GM23338 (cell line): ENCODE measurements at regions not wholly inside any gene's neighbourhood (a gene's known extent, or its start where the extent isn't known, plus 50 kb on each side); places are given as distances from the start of the nearest gene placed in this dataset.

ENCODE experiments used
- ATAC-seq: fragments of 200-7000 bp; cut with Tn5 transposase; 3 replicates; pipeline ENCODE4 v1.9.1; 2020
- DNase-seq: peaks from one replicate; pipeline ENCODE4 v3.0.0-alpha.2; 2015; ENCODE audit warnings: low spot score
- H2AFZ ChIP-seq: fragments of 200-600 bp; sonication (generic); 2 replicates; pipeline ENCODE4 v1.8.0; 2016; ENCODE audit warnings: antibody characterized with exemption, mild to moderate bottlenecking, moderate library complexity
- H3F3A ChIP-seq: fragments of 200-600 bp; sonication (generic); replicated peaks from 2 replicates; pipeline ENCODE4 v1.8.0; 2017; ENCODE audit warnings: antibody characterized with exemption, mixed run types, low read depth
- H3K27ac ChIP-seq: fragments of 200-600 bp; sonication (generic); 2 replicates; pipeline ENCODE4 v1.6.1; 2016; ENCODE audit warnings: low read depth
- H3K27me3 ChIP-seq: fragments of 200-600 bp; sonication (generic); 2 replicates; pipeline ENCODE4 v1.8.0; 2016; ENCODE audit warnings: mild to moderate bottlenecking, mixed run types, moderate library complexity; ENCODE audit not compliant: insufficient read depth
- H3K36me3 ChIP-seq: fragments of 200-600 bp; sonication (generic); 2 replicates; pipeline ENCODE4 v1.8.0; 2016; ENCODE audit warnings: mild to moderate bottlenecking; ENCODE audit not compliant: insufficient read depth
- H3K4me1 ChIP-seq: fragments of 200-600 bp; sonication (generic); 2 replicates; pipeline ENCODE4 v1.8.0; 2016; ENCODE audit warnings: mild to moderate bottlenecking, moderate library complexity; ENCODE audit not compliant: insufficient read depth
- H3K4me2 ChIP-seq: fragments of 200-600 bp; sonication (generic); 2 replicates; pipeline ENCODE4 v1.7.1; 2017; ENCODE audit warnings: mixed run types
- H3K4me3 ChIP-seq: fragments of 200-600 bp; sonication (generic); 2 replicates; pipeline ENCODE4 v1.6.1; 2016; ENCODE audit warnings: mixed run types
- H3K79me2 ChIP-seq: fragments of 200-600 bp; sonication (generic); replicated peaks from 2 replicates; pipeline ENCODE4 v1.8.0; 2017; ENCODE audit warnings: mild to moderate bottlenecking; ENCODE audit not compliant: insufficient read depth
- H3K9me2 ChIP-seq: fragments of 200-600 bp; sonication (generic); 2 replicates; pipeline ENCODE4 v1.8.0; 2017; ENCODE audit not compliant: insufficient read depth
- H4K20me1 ChIP-seq: fragments of 200-600 bp; sonication (generic); replicated peaks from 2 replicates; pipeline ENCODE4 v1.8.0; 2017; ENCODE audit warnings: mild to moderate bottlenecking; ENCODE audit not compliant: insufficient read depth
- H3K27ac Mint-ChIP-seq: 2 replicates; pipeline ENCODE4 v1.8.0; 2020; ENCODE audit warnings: inconsistent platforms, mild to moderate bottlenecking, moderate library complexity, mixed read lengths
- H3K27me3 Mint-ChIP-seq: 3 replicates; pipeline ENCODE4 v1.8.0; 2022; ENCODE audit warnings: low read depth, mild to moderate bottlenecking, moderate library complexity, mixed read lengths, inconsistent platforms; ENCODE audit not compliant: insufficient read depth, poor library complexity
- H3K36me3 Mint-ChIP-seq: 3 replicates; pipeline ENCODE4 v1.8.0; 2021; ENCODE audit warnings: low read depth, mild to moderate bottlenecking, inconsistent platforms, moderate library complexity, mixed read lengths
- H3K4me1 Mint-ChIP-seq: 3 replicates; pipeline ENCODE4 v1.8.0; 2020; ENCODE audit warnings: mild to moderate bottlenecking, inconsistent platforms, mixed read lengths
- H3K4me3 Mint-ChIP-seq: 3 replicates; pipeline ENCODE4 v1.8.0; 2021; ENCODE audit warnings: moderate library complexity, mild to moderate bottlenecking, inconsistent platforms, mixed read lengths
- H3K9me3 Mint-ChIP-seq: 3 replicates; pipeline ENCODE4 v1.8.0; 2020; ENCODE audit warnings: moderate library complexity, mild to moderate bottlenecking, inconsistent platforms, mixed read lengths
- CREB1 ChIP-seq: fragments of 250-450 bp; sonication (Bioruptor Pico); IDR thresholded peaks from 2 replicates; pipeline ENCODE4 v1.5.0; 2020; ENCODE audit warnings: low read depth, mild to moderate bottlenecking, moderate library complexity
- CTCF ChIP-seq, 2 experiments: fragments of 200-600 bp in 1 of 2; sonication (generic) in 1 of 2; conservative IDR thresholded peaks; 2 replicates each; pipeline versions ENCODE4 v1.5.1 to v1.6.1; 2016 to 2017; ENCODE audit warnings: antibody characterized with exemption in 2 of 2, low read depth in 2 of 2, mild to moderate bottlenecking in 2 of 2, moderate library complexity in 1 of 2
- EZH2 ChIP-seq: fragments of 200-600 bp; sonication (generic); IDR thresholded peaks from one replicate; pipeline ENCODE4 v1.8.0; 2017; ENCODE audit warnings: antibody characterized with exemption, mild to moderate bottlenecking, low read depth; ENCODE audit not compliant: unreplicated experiment
- JUNB ChIP-seq: IDR thresholded peaks from one replicate; pipeline ENCODE4 v1.6.1; 2016; ENCODE audit warnings: antibody characterized with exemption; ENCODE audit not compliant: unreplicated experiment
- NANOG ChIP-seq: IDR thresholded peaks from 2 replicates; pipeline ENCODE4 v1.6.1; 2016; ENCODE audit warnings: antibody characterized with exemption, borderline replicate concordance
- REST ChIP-seq: IDR thresholded peaks from one replicate; pipeline ENCODE4 v1.6.1; 2018; ENCODE audit warnings: antibody characterized with exemption; ENCODE audit not compliant: unreplicated experiment
- STAT1 ChIP-seq: IDR thresholded peaks from one replicate; pipeline ENCODE4 v1.6.1; 2016; ENCODE audit warnings: antibody characterized with exemption; ENCODE audit not compliant: unreplicated experiment
- ZNF114 ChIP-seq: fragments of 250-450 bp; sonication (Bioruptor Pico); IDR thresholded peaks from 2 replicates; pipeline ENCODE4 v1.5.0; 2020; ENCODE audit warnings: mild to moderate bottlenecking, moderate library complexity
- ZNF331 ChIP-seq: fragments of 250-450 bp; sonication (Bioruptor Pico); IDR thresholded peaks from 2 replicates; pipeline ENCODE4 v1.5.0; 2020; ENCODE audit warnings: low read depth, mild to moderate bottlenecking, moderate library complexity
- TF ChIP-seq, protein P1 (sequence below): fragments of 250-450 bp; sonication (Bioruptor Pico); IDR thresholded peaks from 2 replicates; pipeline ENCODE4 v1.5.0; 2020; ENCODE audit warnings: mild to moderate bottlenecking, moderate library complexity

DNA sequence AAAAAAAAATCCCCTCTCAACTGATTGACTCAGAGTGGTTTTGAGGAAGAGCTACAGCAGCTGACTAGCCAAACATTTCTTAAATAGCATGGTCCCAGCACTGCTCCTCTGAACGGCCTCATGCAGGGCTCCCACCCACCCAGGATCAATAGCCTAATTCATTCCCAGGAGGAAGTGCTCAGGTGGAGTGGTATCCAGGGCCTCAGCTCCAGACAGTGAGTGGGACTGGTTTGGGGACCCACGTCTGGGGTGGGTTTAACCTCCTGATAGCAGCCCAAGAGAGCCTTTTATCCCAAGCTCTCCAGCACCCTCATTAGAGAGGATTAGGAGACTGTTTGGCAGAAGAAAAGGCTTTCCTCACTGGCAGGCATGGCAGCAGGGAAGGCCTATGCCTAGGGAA, 68.5 kb upstream of the CDH5 start:
- Histone ChIP-seq H4K20me1 (no peaks in the 10 kb centered on the region), H3F3A (no peaks in the 10 kb centered on the region), H3K36me3 (no peaks in the 10 kb centered on the region), H3K4me1 (no peaks in the 10 kb centered on the region), H3K4me2 (no peak overlapping the region), H3K4me3 (no peak overlapping the region), H3K79me2 (no peaks in the 10 kb centered on the region), H3K27me3 (no peaks in the 10 kb centered on the region), H2AFZ (no peak overlapping the region), H3K27ac (no peak overlapping the region), H3K9me2 (no peaks in the 10 kb centered on the region)
- DNase-seq, result no peak
- Mint-ChIP-seq H3K27me3 (peaks cover 6% of the 10 kb centered on the region), H3K4me3 (no peak overlapping the region), H3K27ac (no peak overlapping the region), H3K4me1 (no peaks in the 10 kb centered on the region), H3K9me3 (no peaks in the 10 kb centered on the region; the same call in 2 of the 3 replicates), H3K36me3 (no peaks in the 10 kb centered on the region)
- ATAC-seq, result no peak
- TF ChIP-seq STAT1 (no peak), ZNF331 (CRISPR knock-in tag) (no peak), CREB1 (CRISPR knock-in tag) (no peak)

- Histone ChIP-seq H3K4me2 (no peak overlapping the region), H4K20me1 (no peaks in the 10 kb centered on the region), H3K27ac (no peak overlapping the region), H2AFZ (no peak overlapping the region), H3K36me3 (no peaks in the 10 kb centered on the region), H3K79me2 (no peaks in the 10 kb centered on the region), H3K4me1 (no peaks in the 10 kb centered on the region), H3F3A (no peaks in the 10 kb centered on the region), H3K4me3 (no peak overlapping the region), H3K27me3 (no peaks in the 10 kb centered on the region), H3K9me2 (no peaks in the 10 kb centered on the region)
- no peaks in the 10 kb centered on the region for H3K36me3 Mint-ChIP-seq
- TF ChIP-seq CTCF (conservative IDR thresholded peaks at IDR 0.05; ENCODE audit: low read depth in 2 of 2) (no peak), REST (no peak), ZNF331 (CRISPR knock-in tag) (no peak), JUNB (no peak), CREB1 (CRISPR knock-in tag) (no peak), ZNF114 (no peak), EZH2 (no peak), NANOG (no peak)
- TF ChIP-seq, protein P1, sequence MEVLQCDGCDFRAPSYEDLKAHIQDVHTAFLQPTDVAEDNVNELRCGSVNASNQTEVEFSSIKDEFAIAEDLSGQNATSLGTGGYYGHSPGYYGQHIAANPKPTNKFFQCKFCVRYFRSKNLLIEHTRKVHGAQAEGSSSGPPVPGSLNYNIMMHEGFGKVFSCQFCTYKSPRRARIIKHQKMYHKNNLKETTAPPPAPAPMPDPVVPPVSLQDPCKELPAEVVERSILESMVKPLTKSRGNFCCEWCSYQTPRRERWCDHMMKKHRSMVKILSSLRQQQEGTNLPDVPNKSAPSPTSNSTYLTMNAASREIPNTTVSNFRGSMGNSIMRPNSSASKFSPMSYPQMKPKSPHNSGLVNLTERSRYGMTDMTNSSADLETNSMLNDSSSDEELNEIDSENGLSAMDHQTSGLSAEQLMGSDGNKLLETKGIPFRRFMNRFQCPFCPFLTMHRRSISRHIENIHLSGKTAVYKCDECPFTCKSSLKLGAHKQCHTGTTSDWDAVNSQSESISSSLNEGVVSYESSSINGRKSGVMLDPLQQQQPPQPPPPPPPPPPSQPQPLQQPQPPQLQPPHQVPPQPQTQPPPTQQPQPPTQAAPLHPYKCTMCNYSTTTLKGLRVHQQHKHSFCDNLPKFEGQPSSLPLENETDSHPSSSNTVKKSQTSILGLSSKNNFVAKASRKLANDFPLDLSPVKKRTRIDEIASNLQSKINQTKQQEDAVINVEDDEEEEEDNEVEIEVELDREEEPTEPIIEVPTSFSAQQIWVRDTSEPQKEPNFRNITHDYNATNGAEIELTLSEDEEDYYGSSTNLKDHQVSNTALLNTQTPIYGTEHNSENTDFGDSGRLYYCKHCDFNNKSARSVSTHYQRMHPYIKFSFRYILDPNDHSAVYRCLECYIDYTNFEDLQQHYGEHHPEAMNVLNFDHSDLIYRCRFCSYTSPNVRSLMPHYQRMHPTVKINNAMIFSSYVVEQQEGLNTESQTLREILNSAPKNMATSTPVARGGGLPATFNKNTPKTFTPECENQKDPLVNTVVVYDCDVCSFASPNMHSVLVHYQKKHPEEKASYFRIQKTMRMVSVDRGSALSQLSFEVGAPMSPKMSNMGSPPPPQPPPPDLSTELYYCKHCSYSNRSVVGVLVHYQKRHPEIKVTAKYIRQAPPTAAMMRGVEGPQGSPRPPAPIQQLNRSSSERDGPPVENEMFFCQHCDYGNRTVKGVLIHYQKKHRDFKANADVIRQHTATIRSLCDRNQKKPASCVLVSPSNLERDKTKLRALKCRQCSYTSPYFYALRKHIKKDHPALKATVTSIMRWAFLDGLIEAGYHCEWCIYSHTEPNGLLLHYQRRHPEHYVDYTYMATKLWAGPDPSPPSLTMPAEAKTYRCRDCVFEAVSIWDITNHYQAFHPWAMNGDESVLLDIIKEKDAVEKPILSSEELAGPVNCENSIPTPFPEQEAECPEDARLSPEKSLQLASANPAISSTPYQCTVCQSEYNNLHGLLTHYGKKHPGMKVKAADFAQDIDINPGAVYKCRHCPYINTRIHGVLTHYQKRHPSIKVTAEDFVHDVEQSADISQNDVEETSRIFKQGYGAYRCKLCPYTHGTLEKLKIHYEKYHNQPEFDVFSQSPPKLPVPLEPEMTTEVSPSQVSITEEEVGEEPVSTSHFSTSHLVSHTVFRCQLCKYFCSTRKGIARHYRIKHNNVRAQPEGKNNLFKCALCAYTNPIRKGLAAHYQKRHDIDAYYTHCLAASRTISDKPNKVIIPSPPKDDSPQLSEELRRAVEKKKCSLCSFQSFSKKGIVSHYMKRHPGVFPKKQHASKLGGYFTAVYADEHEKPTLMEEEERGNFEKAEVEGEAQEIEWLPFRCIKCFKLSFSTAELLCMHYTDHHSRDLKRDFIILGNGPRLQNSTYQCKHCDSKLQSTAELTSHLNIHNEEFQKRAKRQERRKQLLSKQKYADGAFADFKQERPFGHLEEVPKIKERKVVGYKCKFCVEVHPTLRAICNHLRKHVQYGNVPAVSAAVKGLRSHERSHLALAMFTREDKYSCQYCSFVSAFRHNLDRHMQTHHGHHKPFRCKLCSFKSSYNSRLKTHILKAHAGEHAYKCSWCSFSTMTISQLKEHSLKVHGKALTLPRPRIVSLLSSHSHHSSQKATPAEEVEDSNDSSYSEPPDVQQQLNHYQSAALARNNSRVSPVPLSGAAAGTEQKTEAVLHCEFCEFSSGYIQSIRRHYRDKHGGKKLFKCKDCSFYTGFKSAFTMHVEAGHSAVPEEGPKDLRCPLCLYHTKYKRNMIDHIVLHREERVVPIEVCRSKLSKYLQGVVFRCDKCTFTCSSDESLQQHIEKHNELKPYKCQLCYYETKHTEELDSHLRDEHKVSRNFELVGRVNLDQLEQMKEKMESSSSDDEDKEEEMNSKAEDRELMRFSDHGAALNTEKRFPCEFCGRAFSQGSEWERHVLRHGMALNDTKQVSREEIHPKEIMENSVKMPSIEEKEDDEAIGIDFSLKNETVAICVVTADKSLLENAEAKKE (CRISPR knock-in tag), result no peak
- H3K27ac Mint-ChIP-seq, result no peak overlapping the region
- H3K27me3 Mint-ChIP-seq, result peaks cover 2% of the 10 kb centered on the region
- H3K4me1 Mint-ChIP-seq, result no peaks in the 10 kb centered on the region
- DNase-seq (no peak), ATAC-seq (no peak)
- H3K4me3 Mint-ChIP-seq, result no peak overlapping the region
- no peaks in the 10 kb centered on the region; the same call in 2 of the 3 replicates for H3K9me3 Mint-ChIP-seq
Measured at GRCh38 chr16:66296591-66296990, 69.9 kb upstream of the CDH5 start.
